Upper lobe of left lung (tissue), 6 donors: ENCODE measurements at regions not wholly inside any gene's neighbourhood (a gene's known extent, or its start where the extent isn't known, plus 50 kb on each side); places are given as distances from the start of the nearest gene placed in this dataset.

ENCODE experiments used
- ATAC-seq, 2 donors: fragments of 200-7000 bp; cut with Tn5 transposase; one replicate each; pipeline ENCODE4 v1.9.1; 2022; ENCODE audit warnings: mild to moderate bottlenecking in 2 of 2, moderate library complexity in 2 of 2; ENCODE audit not compliant: low FRiP score in 2 of 2
- DNase-seq, 2 donors: peaks; one replicate each; pipeline ENCODE4 v3.0.0-alpha.2; 2019 to 2020
- H3K27ac ChIP-seq, 4 donors: fragments of 200-600 bp; sonication (generic); one replicate each; pipeline ENCODE4 v1.5.1; 2016 to 2019
- H3K27me3 ChIP-seq, 4 donors: fragments of 200-600 bp; sonication (generic); one replicate each; pipeline ENCODE4 v1.5.1; 2017 to 2019
- H3K36me3 ChIP-seq, 4 donors: fragments of 200-600 bp; sonication (generic); one replicate each; pipeline ENCODE4 v1.5.1; 2016 to 2019
- H3K4me1 ChIP-seq, 4 donors: fragments of 200-600 bp; sonication (generic); one replicate each; pipeline ENCODE4 v1.5.1; 2018 to 2019
- H3K4me3 ChIP-seq, 4 donors: fragments of 200-600 bp; sonication (generic); one replicate each; pipeline ENCODE4 v1.5.1; 2017 to 2019; ENCODE audit warnings: mild to moderate bottlenecking in 2 of 4, moderate library complexity in 1 of 4
- H3K9me3 ChIP-seq, 4 donors: fragments of 200-600 bp; sonication (generic); one replicate each; pipeline ENCODE4 v1.5.1; 2018 to 2019
- CTCF ChIP-seq, 6 experiments: fragments of 450-650 bp in 4 of 6; fragments of 200-600 bp in 2 of 6; sonication (generic) in 2 of 6; IDR thresholded peaks; one replicate each; pipeline ENCODE4 v1.5.1; 2016 to 2019; ENCODE audit warnings: antibody characterized with exemption in 6 of 6
- EP300 ChIP-seq, 4 donors: sonication (generic); formaldehyde crosslinking; IDR thresholded peaks; one replicate each; pipeline ENCODE4 v1.5.1; 2017; ENCODE audit warnings: antibody characterized with exemption in 4 of 4, control low read depth in 2 of 4
- POLR2A ChIP-seq, 4 donors: fragments of 450-650 bp; IDR thresholded peaks; one replicate each; pipeline ENCODE4 v1.5.1; 2016 to 2017; ENCODE audit warnings: antibody characterized with exemption in 4 of 4, mild to moderate bottlenecking in 2 of 4
- POLR2AphosphoS5 ChIP-seq, 2 donors: sonication (generic); formaldehyde crosslinking; IDR thresholded peaks; one replicate each; pipeline ENCODE4 v1.5.1; 2017; ENCODE audit warnings: antibody characterized with exemption in 2 of 2
- WGBS, 2 donors: methylation state at CpG; one replicate each; pipeline ENCODE4 v1.1.5; 2017 to 2018; 5-methylcytosine and 5-hydroxymethylcytosine counted together
- donor health status: DM: no; HTN: no; CAD: no; lungs with moderate emphysema.
- donor health status: DM: no; HTN: yes; CAD: no; lungs with severe emphysema.

GRCh38 chr2:42868096-42868495 lies 75.7 kb upstream of the HAAO start:
- H3K4me3 ChIP-seq: no peak overlapping the region
- H3K36me3 ChIP-seq: no peaks in the 10 kb centered on the region
- ATAC-seq (no peak), DNase-seq (no peak)
- 88 to 97% methylated on average over 3 of the region's 3 CpGs for WGBS, 2 donors
- TF ChIP-seq POLR2AphosphoS5 (IDR thresholded peaks at IDR 0.05) (no peak), POLR2A (IDR thresholded peaks at IDR 0.05) (no peak), CTCF (IDR thresholded peaks at IDR 0.05) (no peak), EP300 (IDR thresholded peaks at IDR 0.05) (no peak)
- H3K27me3 ChIP-seq: no peaks in the 10 kb centered on the region
- H3K27ac ChIP-seq: no peak overlapping the region
- H3K4me1 ChIP-seq: peaks cover 0 to 24% (median 17%) of the 10 kb centered on the region in 4 donors
- peaks cover 0 to 8% (median 4%) of the 10 kb centered on the region in 4 donors for H3K9me3 ChIP-seq

- DNase-seq: no peak
- ATAC-seq: peak in 1 of 2 donors; percentile 56
- Histone ChIP-seq H3K4me3 (no peak overlapping the region), H3K36me3 (no peaks in the 10 kb centered on the region), H3K9me3 (peaks cover 0 to 8% (median 4%) of the 10 kb centered on the region in 4 donors), H3K4me1 (peaks cover 0 to 20% (median 11%) of the 10 kb centered on the region in 4 donors), H3K27me3 (no peaks in the 10 kb centered on the region), H3K27ac (peak overlapping the region; percentile 31 to 75 (median 46))
- whole genome bisulfite sequencing, 2 donors: 73 to 75% methylated on average over 11 of the region's 11 CpGs
- no peak for TF ChIP-seq POLR2AphosphoS5 (IDR thresholded peaks at IDR 0.05)
- no peak for TF ChIP-seq CTCF (IDR thresholded peaks at IDR 0.05)
- no peak for TF ChIP-seq EP300 (IDR thresholded peaks at IDR 0.05)
- TF ChIP-seq POLR2A (IDR thresholded peaks at IDR 0.05): no peak
Observed at GRCh38 chr2:42867093-42868065, 75.0 kb upstream of the HAAO start.

- no peak for DNase-seq
- Histone ChIP-seq H3K9me3 (peaks cover 0 to 8% (median 4%) of the 10 kb centered on the region in 4 donors), H3K36me3 (no peaks in the 10 kb centered on the region), H3K27ac (peak overlapping the region; percentile 31 to 75 (median 46)), H3K4me1 (peaks cover 0 to 18% (median 8%) of the 10 kb centered on the region in 4 donors), H3K27me3 (no peaks in the 10 kb centered on the region), H3K4me3 (no peak overlapping the region)
- ATAC-seq: peak in 1 of 2 donors; percentile 80
- WGBS, 2 donors: 59 to 64% methylated on average over 15 of the region's 15 CpGs
- no peak for TF ChIP-seq CTCF (IDR thresholded peaks at IDR 0.05)
- TF ChIP-seq EP300 (IDR thresholded peaks at IDR 0.05): no peak
- TF ChIP-seq POLR2A (IDR thresholded peaks at IDR 0.05): no peak
- TF ChIP-seq POLR2AphosphoS5 (IDR thresholded peaks at IDR 0.05): no peak
Observed at GRCh38 chr2:42865884-42866881, 73.8 kb upstream of the HAAO start.

- ATAC-seq (no peak), DNase-seq (no peak)
- H3K27ac ChIP-seq: no peak overlapping the region
- H3K4me3 ChIP-seq: no peak overlapping the region
- 93 to 97% methylated on average over 8 of the region's 8 CpGs for WGBS, 2 donors
- TF ChIP-seq CTCF (IDR thresholded peaks at IDR 0.05) (no peak), POLR2AphosphoS5 (IDR thresholded peaks at IDR 0.05) (no peak), POLR2A (IDR thresholded peaks at IDR 0.05) (no peak), EP300 (IDR thresholded peaks at IDR 0.05) (no peak)
- peaks cover 0 to 8% (median 4%) of the 10 kb centered on the region in 4 donors for H3K9me3 ChIP-seq
- H3K4me1 ChIP-seq: peaks cover 0 to 18% (median 8%) of the 10 kb centered on the region in 4 donors
- H3K27me3 ChIP-seq: no peaks in the 10 kb centered on the region
- no peaks in the 10 kb centered on the region for H3K36me3 ChIP-seq
Observed at GRCh38 chr2:42864641-42865280, 72.4 kb upstream of the HAAO start.
